ENCODE measurements at regions not wholly inside any gene's neighbourhood (a gene's known extent, or its start where the extent isn't known, plus 50 kb on each side); places are given as distances from the start of the nearest gene placed in this dataset.
"Not testable (repeated sequence)": the region's sequence is repeated elsewhere in the genome, so short reads cannot be mapped to it uniquely, and the experiment has no call there.

DNA sequence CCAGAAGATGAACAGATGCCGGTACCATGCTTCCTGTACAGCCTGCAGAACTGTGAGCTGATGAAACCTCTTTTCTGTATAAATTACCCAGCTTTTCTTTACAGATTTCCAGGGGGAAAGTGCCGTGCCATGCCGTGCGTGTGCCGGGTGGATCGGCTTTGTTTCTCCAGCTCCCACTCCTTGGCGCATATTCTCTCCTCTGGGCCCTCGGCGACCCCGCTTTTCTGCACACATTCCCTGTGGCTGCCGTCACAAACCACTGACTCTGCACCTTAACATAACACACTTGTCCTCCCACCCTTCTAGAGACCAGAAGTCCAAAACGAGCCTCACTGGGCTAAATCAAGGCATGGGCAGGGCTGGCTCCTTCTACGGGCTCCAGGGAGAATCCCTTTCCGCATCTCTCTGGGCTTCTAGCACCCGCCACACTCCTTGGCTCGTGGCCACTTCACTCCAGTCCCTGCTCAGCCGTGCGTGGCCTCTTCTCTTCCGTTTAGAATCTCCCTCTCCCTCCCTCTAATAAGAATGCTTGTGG is 164.9 kb downstream of the C16orf95 start:
- H3K9me3 ChIP-seq (ENCODE audit: control insufficient read depth in 2 of 2, insufficient read depth in 1 of 2, low read depth in 1 of 2, low read length in 1 of 2), result peaks cover 0 to 4% of the 10 kb centered on the region in 2 donors
- DNase-seq (no peak), FAIRE-seq (no peak)
- no peaks in the 10 kb centered on the region for H3K27me3 ChIP-seq (ENCODE audit: control insufficient read depth in 3 of 3, insufficient read depth in 3 of 3, low read length in 3 of 3)
- 85 to 91% (median 89%) methylated on average over 19 of the region's 19 CpGs for WGBS, 3 donors
- H3K4me1 ChIP-seq (ENCODE audit: control insufficient read depth in 3 of 3, insufficient read depth in 2 of 3, low read depth in 1 of 3, low read length in 2 of 3), result no peaks in the 10 kb centered on the region
- H3K36me3 ChIP-seq (ENCODE audit: control insufficient read depth in 3 of 3, insufficient read depth in 2 of 3, low read depth in 1 of 3, low read length in 3 of 3), result no peaks in the 10 kb centered on the region
- no peak overlapping the region for H3K27ac ChIP-seq (ENCODE audit: low read depth in 1 of 3, low read length in 2 of 3)
- H3K4me3 ChIP-seq (ENCODE audit: low read depth in 1 of 3, low read length in 3 of 3), result no peak overlapping the region

GRCh38 chr16:87153326-87153725 is 163.9 kb downstream of the C16orf95 start:
- Histone ChIP-seq H3K27me3 (ENCODE audit: control insufficient read depth in 3 of 3, insufficient read depth in 3 of 3, low read length in 3 of 3) (no peaks in the 10 kb centered on the region), H3K9me3 (ENCODE audit: control insufficient read depth in 2 of 2, insufficient read depth in 1 of 2, low read depth in 1 of 2, low read length in 1 of 2) (peaks cover 0 to 4% of the 10 kb centered on the region in 2 donors), H3K27ac (ENCODE audit: low read depth in 1 of 3, low read length in 2 of 3) (no peak overlapping the region), H3K4me1 (ENCODE audit: control insufficient read depth in 3 of 3, insufficient read depth in 2 of 3, low read depth in 1 of 3, low read length in 2 of 3) (no peaks in the 10 kb centered on the region), H3K4me3 (ENCODE audit: low read depth in 1 of 3, low read length in 3 of 3) (no peak overlapping the region), H3K36me3 (ENCODE audit: control insufficient read depth in 3 of 3, insufficient read depth in 2 of 3, low read depth in 1 of 3, low read length in 3 of 3) (no peaks in the 10 kb centered on the region)
- DNase-seq, result no peak
- WGBS, 3 donors, result 74 to 90% (median 81%) methylated on average over 8 of the region's 8 CpGs
- no peak for FAIRE-seq

DNA sequence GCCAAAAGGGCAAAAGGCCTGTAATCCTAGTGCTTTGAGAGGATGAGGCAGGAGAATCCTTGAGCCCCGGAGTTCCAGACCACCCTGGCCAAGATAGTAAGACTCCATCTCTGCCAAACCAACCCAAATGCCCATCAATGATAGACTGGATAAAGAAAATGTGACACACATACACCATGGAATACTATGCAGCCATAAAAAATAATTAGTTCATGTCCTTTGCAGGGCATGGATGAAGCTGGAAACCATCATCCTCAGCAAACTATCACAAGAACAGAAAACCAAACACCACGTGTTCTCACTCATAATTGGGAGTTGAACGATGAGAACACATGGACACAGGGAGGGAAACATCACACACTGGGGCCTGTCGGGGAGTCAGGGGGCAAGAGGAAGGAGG is 161.9 kb downstream of the C16orf95 start:
- DNase-seq; H3K9me3 ChIP-seq (ENCODE audit: control insufficient read depth in 2 of 2, insufficient read depth in 1 of 2, low read depth in 1 of 2, low read length in 1 of 2); H3K4me3 ChIP-seq (ENCODE audit: low read depth in 1 of 3, low read length in 3 of 3); FAIRE-seq; H3K36me3 ChIP-seq (ENCODE audit: control insufficient read depth in 3 of 3, insufficient read depth in 2 of 3, low read depth in 1 of 3, low read length in 3 of 3); H3K4me1 ChIP-seq (ENCODE audit: control insufficient read depth in 3 of 3, insufficient read depth in 2 of 3, low read depth in 1 of 3, low read length in 2 of 3); H3K27me3 ChIP-seq (ENCODE audit: control insufficient read depth in 3 of 3, insufficient read depth in 3 of 3, low read length in 3 of 3); H3K27ac ChIP-seq (ENCODE audit: low read depth in 1 of 3, low read length in 2 of 3): not testable (repeated sequence)
- 89 to 91% (median 89%) methylated on average over 4 of the region's 4 CpGs for WGBS, 3 donors

DNA sequence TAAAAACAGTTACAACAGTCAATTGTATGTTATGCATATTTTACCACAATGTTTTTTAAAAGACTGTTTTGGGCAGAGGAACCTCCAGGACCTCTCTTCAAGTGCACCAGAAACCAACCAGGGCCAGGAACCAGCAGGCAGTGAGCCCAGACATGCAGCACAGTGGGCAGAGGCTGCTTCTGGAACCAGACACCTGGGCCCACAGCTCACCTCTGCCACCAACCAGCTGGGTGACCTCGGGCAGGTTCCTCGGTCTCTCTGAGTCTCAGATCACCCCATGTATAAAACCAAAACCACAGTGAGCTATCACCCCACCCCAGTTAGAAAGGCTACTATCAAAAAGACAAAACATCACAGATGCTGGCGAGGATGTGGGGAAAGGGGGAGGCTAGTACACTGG is 161.0 kb downstream of the C16orf95 start:
- Histone ChIP-seq H3K4me1 (ENCODE audit: control insufficient read depth in 3 of 3, insufficient read depth in 2 of 3, low read depth in 1 of 3, low read length in 2 of 3) (no peaks in the 10 kb centered on the region), H3K36me3 (ENCODE audit: control insufficient read depth in 3 of 3, insufficient read depth in 2 of 3, low read depth in 1 of 3, low read length in 3 of 3) (no peaks in the 10 kb centered on the region), H3K4me3 (ENCODE audit: low read depth in 1 of 3, low read length in 3 of 3) (no peak overlapping the region), H3K27ac (ENCODE audit: low read depth in 1 of 3, low read length in 2 of 3) (no peak overlapping the region), H3K9me3 (ENCODE audit: control insufficient read depth in 2 of 2, insufficient read depth in 1 of 2, low read depth in 1 of 2, low read length in 1 of 2) (no peaks in the 10 kb centered on the region), H3K27me3 (ENCODE audit: control insufficient read depth in 3 of 3, insufficient read depth in 3 of 3, low read length in 3 of 3) (peaks cover 0 to 4% (median 2%) of the 10 kb centered on the region in 3 donors)
- WGBS, 3 donors, result 68 to 79% (median 74%) methylated on average over 3 of the region's 3 CpGs
- FAIRE-seq, result no peak
- DNase-seq, result no peak

DNA sequence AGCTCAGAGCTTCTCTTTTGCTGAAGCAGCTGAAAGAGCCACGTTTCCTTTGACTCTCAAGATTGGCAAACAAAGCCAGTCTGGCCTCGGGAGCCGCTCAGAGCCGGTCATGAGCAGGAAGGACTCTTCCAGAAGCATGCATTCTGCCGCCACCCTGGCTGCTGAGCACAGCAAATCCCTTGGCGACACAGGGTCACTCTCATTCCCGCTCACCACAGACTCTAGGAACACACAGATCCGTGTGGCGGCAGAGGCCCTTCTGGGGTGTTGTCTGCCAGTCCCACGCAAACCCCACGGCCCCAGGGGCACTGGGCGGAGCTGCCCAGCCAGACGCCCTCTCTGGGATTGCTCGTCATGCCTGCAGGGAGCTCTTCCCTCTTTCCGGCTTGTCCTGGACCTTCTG is 157.0 kb downstream of the C16orf95 start:
- 46 to 56% (median 48%) methylated on average over 15 of the region's 15 CpGs for WGBS, 3 donors
- peaks cover 0 to 4% (median 2%) of the 10 kb centered on the region in 3 donors for H3K27me3 ChIP-seq (ENCODE audit: control insufficient read depth in 3 of 3, insufficient read depth in 3 of 3, low read length in 3 of 3)
- H3K36me3 ChIP-seq (ENCODE audit: control insufficient read depth in 3 of 3, insufficient read depth in 2 of 3, low read depth in 1 of 3, low read length in 3 of 3), result no peaks in the 10 kb centered on the region
- no peak for DNase-seq
- no peak for FAIRE-seq
- H3K4me3 ChIP-seq (ENCODE audit: low read depth in 1 of 3, low read length in 3 of 3), result no peak overlapping the region
- no peak overlapping the region for H3K27ac ChIP-seq (ENCODE audit: low read depth in 1 of 3, low read length in 2 of 3)
- H3K4me1 ChIP-seq (ENCODE audit: control insufficient read depth in 3 of 3, insufficient read depth in 2 of 3, low read depth in 1 of 3, low read length in 2 of 3), result no peaks in the 10 kb centered on the region
- no peaks in the 10 kb centered on the region for H3K9me3 ChIP-seq (ENCODE audit: control insufficient read depth in 2 of 2, insufficient read depth in 1 of 2, low read depth in 1 of 2, low read length in 1 of 2)

DNA sequence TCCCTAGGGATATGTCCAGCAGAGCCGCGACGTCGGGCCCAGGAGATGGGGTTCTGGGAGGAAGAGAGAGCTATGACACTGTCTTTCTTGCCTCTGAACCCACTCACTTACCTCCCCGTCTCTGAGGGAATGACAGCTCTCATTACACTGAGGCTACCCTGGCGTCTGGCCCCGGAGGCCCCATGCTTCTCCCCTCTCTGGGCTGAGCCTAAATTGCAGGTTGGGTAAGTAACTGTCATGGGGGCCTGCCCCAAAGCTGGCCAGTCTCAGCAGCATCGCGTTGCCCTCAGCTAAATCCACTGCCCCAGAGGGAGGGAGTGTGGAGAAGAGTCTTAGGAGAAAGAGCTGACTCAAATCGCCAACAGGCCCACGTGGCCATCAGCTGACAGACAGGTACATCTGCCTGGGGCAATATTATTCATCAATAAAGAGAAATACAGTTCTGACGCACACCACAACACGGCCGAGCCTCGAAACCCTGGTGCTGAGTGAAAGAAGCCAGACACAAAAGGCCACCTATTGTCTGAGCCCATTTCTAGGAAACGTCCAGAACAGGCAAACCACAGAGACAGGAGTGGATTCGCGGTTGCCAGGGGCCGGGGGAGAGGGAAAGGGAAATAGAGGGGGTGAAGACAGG is 156.4 kb downstream of the C16orf95 start:
- WGBS, 3 donors, result 71 to 76% (median 74%) methylated on average over 19 of the region's 19 CpGs
- Histone ChIP-seq H3K27ac (ENCODE audit: low read depth in 1 of 3, low read length in 2 of 3) (no peak overlapping the region), H3K4me1 (ENCODE audit: control insufficient read depth in 3 of 3, insufficient read depth in 2 of 3, low read depth in 1 of 3, low read length in 2 of 3) (no peaks in the 10 kb centered on the region), H3K4me3 (ENCODE audit: low read depth in 1 of 3, low read length in 3 of 3) (no peak overlapping the region), H3K27me3 (ENCODE audit: control insufficient read depth in 3 of 3, insufficient read depth in 3 of 3, low read length in 3 of 3) (peaks cover 0 to 4% (median 2%) of the 10 kb centered on the region in 3 donors), H3K9me3 (ENCODE audit: control insufficient read depth in 2 of 2, insufficient read depth in 1 of 2, low read depth in 1 of 2, low read length in 1 of 2) (no peaks in the 10 kb centered on the region), H3K36me3 (ENCODE audit: control insufficient read depth in 3 of 3, insufficient read depth in 2 of 3, low read depth in 1 of 3, low read length in 3 of 3) (no peaks in the 10 kb centered on the region)
- FAIRE-seq (no peak), DNase-seq (no peak)

DNA sequence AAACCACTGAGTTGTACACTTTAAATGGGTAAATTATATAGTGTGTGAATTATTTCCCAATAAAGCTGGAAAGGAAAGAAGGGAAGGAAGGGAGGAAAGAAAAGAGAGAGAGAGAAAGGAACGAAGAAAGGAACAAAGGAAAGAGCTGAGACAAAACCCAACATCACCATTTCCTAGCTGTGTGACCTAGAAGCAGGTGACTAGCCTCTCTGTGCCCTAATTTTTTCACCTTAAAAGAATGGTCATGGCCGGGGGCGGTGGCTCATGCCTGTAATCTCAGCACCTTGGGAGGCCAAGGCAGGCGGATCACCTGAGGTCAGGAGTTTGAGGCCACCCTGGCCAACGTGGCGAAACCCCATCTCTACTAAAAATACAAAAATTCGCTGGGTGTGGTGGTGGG is 155.8 kb downstream of the C16orf95 start:
- H3K4me1 ChIP-seq (ENCODE audit: control insufficient read depth in 3 of 3, insufficient read depth in 2 of 3, low read depth in 1 of 3, low read length in 2 of 3); H3K27ac ChIP-seq (ENCODE audit: low read depth in 1 of 3, low read length in 2 of 3); FAIRE-seq; H3K9me3 ChIP-seq (ENCODE audit: control insufficient read depth in 2 of 2, insufficient read depth in 1 of 2, low read depth in 1 of 2, low read length in 1 of 2); H3K27me3 ChIP-seq (ENCODE audit: control insufficient read depth in 3 of 3, insufficient read depth in 3 of 3, low read length in 3 of 3); H3K36me3 ChIP-seq (ENCODE audit: control insufficient read depth in 3 of 3, insufficient read depth in 2 of 3, low read depth in 1 of 3, low read length in 3 of 3); DNase-seq; H3K4me3 ChIP-seq (ENCODE audit: low read depth in 1 of 3, low read length in 3 of 3): not testable (repeated sequence)
- WGBS, 3 donors, result 87 to 90% (median 89%) methylated on average over 7 of the region's 7 CpGs

- no peak for FAIRE-seq
- no peak overlapping the region for H3K27ac ChIP-seq (ENCODE audit: low read depth in 1 of 3, low read length in 2 of 3)
- H3K4me1 ChIP-seq (ENCODE audit: control insufficient read depth in 3 of 3, insufficient read depth in 2 of 3, low read depth in 1 of 3, low read length in 2 of 3), result no peaks in the 10 kb centered on the region
- no peaks in the 10 kb centered on the region for H3K9me3 ChIP-seq (ENCODE audit: control insufficient read depth in 2 of 2, insufficient read depth in 1 of 2, low read depth in 1 of 2, low read length in 1 of 2)
- no peak for DNase-seq
- 64 to 73% (median 72%) methylated on average over 22 of the region's 22 CpGs for whole genome bisulfite sequencing, 3 donors
- H3K27me3 ChIP-seq (ENCODE audit: control insufficient read depth in 3 of 3, insufficient read depth in 3 of 3, low read length in 3 of 3), result peaks cover 0 to 4% (median 2%) of the 10 kb centered on the region in 3 donors
- no peaks in the 10 kb centered on the region for H3K36me3 ChIP-seq (ENCODE audit: control insufficient read depth in 3 of 3, insufficient read depth in 2 of 3, low read depth in 1 of 3, low read length in 3 of 3)
- no peak overlapping the region for H3K4me3 ChIP-seq (ENCODE audit: low read depth in 1 of 3, low read length in 3 of 3)
Measured at GRCh38 chr16:87161822-87162676, 155.1 kb downstream of the C16orf95 start.

All from small intestine (tissue), 7 donors.